Daoy (cell line): ENCODE measurements at regions not wholly inside any gene's neighbourhood (a gene's known extent, or its start where the extent isn't known, plus 50 kb on each side); places are given as distances from the start of the nearest gene placed in this dataset.
A peak's percentile ranks its signal among the peaks of the same experiment; 100 is the strongest.

Experiments used
- DNase-seq: peaks from one replicate; pipeline ENCODE4 v3.0.0-alpha.2; 2015; ENCODE audit warnings: low read depth

DNA sequence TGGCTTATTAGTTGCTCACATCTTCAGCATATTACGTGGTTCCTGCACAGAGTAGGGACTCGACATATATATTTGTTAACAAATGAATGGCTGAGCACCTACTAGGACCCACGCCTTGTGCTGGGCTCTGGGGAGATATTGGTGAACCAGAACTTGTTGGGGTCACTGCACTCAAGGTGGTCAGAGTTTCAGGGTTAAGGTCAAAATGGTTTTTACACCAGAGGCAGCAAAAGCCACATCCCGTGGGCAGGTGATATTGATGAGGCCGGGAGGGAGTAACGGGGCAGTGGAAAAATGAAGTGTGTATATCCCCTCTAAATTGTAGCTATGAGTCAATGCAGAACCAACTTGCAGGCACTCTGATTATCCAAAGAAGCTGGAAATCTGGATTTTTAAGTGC lies 136.5 kb upstream of the KLF4 start:
- no peak for DNase-seq

DNA sequence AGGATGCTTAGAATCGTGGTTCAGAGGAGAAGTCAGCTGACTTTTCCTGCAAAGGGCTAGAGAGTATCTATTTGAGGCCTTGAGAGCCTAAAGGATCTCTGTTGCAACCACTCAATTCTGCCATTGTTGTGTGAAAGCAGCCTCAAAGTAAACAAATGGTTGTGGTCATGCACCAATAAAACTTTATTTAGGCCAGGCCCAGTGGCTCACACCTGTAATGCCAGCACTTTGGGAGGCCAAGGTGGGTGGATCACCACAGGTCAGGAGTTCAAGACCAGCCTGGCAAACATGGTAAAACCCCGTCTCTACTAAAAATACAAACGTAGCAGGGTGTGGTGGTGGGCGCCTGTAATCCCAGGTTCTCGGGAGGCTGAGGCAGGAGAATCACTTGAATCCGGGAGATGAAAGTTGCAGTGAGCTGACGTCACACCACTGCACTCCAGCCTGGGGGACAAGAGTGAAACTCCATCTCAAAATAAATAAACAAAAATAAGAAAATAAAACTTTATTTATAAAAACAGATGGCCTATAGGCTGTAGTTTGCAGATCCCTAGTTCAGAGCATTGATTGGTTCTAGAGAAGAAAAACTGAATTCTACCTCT lies 135.9 kb upstream of the KLF4 start:
- no peak for DNase-seq

DNA sequence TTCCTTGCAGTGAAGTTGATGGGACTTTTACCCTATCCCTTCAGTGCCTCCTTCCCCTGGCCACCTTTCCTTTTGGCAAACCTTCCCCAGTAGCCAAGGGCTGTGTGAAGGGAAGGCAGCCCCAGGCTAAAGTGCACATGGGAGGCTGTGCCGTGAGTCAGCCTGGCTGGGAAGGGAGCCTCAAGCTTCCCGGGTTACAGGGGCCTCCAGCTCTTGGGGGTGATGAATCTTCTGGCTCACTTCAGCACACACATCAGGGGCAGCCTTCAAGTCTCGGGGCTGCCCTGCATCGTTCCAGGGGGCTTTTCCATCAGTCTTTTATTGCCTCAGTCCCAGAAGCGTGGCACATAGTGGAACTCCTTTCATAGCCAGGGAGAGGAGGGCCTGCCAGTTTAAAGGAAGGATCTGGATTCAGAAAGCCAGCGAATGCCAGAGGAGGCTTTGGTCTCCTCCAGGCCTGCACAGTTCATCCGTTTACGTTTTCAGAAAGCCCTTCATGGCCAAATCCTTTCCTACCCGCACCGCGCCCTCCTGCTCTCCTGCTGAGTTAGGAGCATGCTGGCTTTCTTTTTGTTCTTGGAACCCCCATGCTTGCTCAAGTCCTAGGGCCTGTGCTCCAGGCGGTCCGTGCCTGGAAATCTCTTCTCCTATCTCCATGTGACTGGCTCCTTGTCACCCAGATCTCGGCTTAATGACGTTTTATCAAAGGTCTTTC lies 134.8 kb upstream of the KLF4 start:
- DNase-seq: peak; percentile 84

DNA sequence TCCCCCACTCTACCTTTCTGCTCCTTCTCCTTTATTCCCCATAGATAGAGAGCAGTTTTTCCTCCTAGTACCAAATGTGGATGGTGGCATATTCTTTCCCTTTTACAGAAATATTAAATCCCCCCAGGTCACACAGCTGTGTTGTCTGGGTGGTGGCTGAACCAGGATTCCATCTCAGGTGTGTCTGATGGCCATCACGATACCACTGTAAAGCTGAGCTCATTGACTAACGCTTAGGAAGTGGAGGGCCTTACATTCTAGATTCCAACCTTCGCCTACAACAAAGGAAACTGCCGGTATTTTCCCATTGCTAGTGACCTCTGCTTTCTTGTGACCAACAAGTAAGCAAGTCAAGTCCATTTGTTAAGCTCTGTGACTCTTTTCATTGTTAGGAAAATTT lies 131.9 kb upstream of the KLF4 start:
- no peak for DNase-seq

DNA sequence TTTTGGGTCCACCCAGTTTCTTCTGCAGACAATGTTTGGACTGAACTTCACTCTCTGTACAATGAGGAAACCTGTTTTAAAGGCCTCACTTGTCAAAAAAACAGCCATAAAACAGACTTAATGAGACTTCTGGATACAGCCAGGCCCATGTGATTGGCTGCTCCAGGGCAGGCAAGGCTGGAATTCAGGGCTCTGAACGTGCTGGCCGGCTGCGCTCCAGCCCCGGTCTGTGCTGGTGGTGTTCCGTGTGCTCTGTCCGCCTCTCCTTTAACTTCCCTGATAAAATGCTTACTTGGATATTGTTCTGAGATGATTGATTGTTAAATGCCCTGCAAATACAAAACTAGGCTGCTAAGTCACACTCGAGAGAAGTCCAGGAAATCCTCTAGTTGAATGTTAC lies 131.2 kb upstream of the KLF4 start:
- DNase-seq: no peak

DNA sequence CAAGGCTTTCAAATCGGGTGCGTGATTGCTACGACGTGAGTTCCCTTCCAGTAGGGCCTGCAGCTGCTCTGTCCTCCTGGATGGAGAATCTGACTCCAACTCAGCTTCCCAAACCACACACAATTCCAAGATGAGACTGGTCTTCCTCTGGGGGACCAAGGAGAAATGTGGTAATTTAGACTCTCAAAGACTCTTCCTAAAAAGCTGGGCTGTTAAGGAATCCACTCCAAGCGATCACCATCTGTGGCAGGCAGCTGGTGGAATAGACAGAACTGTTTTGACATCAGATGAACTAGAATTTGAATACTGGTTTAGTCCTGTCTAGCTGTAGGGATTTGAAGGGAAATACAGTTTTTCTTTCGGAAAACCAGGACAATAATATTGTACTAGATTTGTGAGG lies 130.7 kb upstream of the KLF4 start:
- no peak for DNase-seq

DNA sequence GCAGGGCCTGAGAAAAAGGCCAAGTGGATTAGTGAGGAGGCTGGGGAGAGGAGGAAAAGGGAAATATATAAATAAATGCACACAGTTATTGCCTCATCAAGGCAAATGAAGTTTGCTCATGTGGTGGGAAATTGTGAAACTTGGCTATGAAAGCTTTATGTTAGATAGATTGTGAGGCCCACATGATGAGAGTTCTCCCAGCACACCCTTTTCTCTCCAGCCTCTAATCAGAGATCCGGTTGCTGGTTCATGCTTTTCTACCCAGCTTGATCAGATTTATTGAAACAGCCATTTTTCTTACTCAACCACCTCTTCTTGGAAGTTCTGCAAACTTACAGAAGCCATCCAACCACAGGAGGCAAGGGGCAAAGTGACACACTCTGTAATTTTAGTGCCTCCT lies 125.8 kb upstream of the KLF4 start:
- no peak for DNase-seq

DNA sequence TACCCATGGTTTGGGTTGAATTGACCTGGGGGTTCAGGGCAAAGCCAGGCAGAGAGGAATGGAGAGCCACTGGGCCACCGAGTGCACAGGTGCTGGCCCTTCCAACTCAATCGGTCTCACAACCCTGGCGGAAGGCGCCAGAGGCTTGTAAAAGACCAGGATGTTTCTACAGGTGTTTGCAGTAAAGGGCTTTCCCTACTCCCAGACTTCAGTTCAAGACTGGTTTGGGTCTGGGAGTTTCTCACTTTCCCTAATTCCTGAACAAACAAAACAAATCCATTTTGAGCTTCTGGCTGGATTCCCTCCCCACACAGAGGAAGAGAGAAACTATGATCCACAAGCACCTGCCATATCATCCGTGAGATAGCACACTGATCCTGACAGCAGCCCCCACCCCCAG lies 125.2 kb upstream of the KLF4 start:
- DNase-seq: no peak

DNA sequence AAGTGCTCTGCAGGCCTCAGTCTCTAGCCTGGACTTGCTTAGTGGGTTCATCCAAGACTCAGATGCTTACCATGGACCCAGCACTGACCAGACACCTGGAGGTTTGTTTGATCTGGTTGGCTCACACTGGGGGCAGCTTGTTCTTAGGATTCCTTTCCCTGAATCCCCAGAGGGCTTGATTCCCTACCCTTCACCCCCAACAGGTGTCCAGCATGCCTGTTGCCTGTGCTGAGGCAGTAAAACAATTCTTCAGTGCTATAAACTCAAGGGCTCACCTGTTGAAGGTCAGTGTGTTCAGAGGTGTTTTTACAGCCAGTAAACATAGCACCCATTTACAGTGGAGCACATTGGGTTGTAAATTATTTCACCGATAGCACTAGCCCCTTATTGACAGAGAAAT lies 123.8 kb upstream of the KLF4 start:
- no peak for DNase-seq

DNA sequence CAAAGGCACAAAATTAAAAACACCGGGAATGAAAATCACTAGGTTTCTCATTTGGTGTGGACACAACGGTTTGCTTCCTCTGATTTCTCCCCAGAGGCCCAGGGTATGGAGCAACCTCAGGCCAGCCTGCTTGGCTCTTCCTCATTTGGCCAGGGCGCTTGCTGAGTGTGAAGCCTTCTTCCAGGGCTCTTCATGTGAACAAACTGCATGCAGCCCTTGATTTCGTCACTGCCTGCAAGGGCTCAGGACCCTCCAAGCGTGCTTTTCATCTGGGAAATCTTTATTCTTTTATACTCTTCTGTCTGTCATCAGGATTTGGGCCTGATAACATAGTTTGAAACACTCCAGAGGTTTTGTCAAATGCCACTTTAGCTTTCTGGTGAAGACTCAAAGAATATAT lies 122.6 kb upstream of the KLF4 start:
- DNase-seq: no peak

DNA sequence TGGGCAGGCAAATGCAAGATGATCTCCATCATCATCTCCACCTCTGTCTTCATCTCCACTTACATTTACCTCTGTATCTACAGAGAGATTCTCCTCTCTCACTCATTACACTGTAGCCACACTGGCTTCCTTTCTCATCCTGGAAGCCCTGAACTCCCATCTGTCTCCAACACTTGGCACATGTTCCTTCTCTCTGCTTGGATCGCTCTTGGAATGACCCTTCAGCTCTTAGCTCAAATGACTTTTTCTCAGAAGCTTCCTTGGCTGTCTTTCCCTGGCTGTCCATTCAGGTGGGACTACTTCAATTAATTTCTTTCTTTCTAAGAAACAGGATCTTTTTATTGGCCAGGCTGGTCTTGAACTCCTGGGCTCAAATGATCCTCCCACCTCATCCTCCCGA lies 120.0 kb upstream of the KLF4 start:
- no peak for DNase-seq

DNA sequence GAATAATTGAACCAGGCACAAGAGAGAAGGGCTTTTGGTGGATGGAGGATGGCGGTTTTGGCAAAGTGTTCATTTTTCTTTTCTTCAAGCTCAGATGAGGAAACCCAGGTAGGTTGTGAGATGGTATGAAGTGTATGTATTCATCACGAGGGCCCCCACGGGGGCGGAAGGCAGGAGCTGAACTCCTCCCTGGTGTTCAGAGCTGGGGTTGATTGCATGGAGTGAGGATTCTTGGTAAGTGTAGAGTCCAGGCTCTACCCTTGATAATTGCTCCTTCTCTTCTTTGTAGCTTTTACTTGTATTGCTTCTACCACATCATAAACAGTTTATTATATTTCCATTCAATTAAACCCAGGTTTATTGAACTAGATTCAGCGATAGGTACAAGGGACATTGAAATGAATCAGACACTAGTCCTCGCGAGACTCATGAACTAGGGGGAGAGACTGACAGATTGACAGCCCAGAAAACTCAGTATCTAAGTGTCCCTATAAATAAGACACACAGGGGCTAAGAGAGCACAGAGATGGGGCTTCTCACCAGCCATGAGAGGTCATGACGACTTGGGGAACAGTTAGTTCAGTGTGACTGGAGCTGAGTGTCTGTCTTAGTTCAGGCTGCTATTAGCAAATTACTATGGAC lies 116.7 kb upstream of the KLF4 start:
- DNase-seq: no peak

DNA sequence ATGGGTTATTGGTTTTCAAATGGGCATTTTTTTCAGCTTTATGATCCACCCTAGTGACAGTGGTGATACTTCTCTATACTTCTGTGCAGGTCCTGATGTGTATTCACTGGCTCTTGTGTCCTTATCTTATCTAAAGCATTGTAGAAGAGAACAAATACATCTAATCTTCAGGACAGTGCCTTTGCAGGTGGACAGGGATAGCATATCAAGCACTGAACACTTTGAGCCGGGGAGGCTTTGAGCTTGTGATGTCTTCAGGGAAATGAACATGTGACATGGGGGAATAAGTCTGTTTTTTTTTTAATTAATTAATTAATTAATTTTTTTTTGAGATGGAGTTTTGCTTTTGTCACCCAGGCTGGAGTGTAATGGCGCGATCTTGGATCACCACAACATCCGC lies 115.5 kb upstream of the KLF4 start:
- DNase-seq: no peak

DNA sequence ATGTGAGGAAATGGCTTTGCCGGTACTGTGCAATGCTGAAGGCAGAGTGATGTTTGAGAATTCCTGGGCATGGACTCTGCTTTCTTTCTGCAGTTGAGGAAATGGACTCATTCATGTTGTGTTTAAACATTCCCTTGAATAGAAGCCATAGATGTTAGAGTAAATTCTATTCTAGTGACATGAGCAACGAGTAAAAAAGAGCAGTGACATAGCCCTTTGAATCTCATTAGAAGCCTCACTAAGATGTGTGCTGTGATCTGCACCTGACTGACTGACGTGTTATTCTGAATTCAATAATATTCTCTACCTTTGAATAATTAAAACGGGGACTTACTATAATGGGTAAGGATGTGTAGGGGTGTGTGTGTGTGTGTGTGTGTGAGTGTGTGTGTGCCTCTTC lies 113.7 kb upstream of the KLF4 start:
- no peak for DNase-seq

DNA sequence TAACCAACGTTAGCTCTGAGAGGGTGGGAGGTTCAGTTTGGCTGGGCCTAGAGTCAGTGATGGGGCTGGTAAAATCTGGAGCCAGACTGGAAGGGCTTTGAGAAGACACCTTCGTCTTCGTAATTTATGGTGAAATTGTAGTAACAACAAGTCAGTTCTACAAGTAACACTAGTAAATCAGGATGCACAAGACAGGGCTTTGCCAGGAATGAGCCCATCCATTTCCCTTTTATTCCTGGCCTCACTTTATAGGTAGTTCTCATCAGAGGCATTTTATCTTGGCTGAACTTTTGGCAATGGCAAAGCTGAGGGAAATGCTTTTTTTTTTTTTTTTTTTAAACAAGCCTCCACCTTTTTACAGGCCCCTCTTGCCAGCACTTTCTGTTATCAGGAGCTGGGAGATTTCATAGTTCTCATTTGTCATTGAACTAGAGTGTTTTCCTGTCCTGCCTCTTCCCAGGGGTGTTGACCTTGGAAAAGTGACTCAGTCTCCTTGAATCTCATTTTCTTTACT lies 110.5 kb upstream of the KLF4 start:
- DNase-seq: peak; percentile 57

DNA sequence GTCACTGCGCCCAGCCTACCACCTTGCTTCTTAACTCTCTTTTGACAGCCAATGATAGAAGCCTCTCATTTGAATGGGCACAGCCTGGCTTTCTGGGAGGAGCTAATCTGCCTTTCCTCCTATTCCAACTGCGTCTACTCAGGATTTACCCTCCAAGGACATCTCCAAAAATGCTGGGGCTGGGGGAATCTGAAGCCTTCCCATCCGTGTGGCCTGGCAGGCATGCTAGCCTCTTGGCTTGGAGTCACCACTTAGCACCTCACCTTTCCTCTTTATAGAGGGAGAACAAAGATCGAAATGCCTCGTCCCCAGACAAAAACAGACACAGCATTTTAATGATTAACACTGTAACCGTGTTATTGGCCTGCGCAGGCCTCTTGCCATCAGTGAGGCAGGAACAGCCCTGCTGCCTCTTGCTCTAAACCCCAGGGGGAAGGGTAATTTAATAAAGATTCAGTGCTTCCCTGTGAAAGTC lies 108.2 kb upstream of the KLF4 start:
- no peak for DNase-seq

DNA sequence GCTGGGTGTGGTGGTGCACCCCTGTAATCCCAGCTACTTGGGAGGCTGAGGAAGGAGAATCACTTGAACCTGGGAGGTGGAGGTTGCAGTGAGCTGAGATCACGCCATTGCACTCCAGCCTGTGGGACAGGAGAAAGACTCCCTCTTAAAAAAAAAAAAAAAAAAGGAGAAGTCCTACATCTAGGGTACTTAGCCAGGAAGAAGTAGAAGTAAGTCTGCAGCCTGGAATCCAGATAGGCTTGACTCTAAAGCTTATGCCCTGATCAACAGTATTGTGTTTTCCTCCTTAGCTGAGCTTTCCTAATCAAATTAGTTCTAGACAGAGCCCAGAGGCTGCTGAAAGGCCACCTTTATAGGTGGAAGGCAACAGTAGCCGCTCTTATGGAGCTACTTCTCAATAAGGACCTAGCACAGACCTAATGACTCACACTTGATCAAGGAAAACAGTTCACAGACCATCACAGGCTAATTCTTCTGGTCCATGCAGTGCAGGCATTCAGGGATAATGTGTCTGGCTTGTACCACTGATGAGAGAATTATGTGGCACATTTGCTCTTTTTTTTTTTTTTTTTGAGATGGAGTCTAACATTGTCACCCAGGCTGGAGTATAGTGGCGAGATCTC lies 105.5 kb upstream of the KLF4 start:
- no peak for DNase-seq

DNA sequence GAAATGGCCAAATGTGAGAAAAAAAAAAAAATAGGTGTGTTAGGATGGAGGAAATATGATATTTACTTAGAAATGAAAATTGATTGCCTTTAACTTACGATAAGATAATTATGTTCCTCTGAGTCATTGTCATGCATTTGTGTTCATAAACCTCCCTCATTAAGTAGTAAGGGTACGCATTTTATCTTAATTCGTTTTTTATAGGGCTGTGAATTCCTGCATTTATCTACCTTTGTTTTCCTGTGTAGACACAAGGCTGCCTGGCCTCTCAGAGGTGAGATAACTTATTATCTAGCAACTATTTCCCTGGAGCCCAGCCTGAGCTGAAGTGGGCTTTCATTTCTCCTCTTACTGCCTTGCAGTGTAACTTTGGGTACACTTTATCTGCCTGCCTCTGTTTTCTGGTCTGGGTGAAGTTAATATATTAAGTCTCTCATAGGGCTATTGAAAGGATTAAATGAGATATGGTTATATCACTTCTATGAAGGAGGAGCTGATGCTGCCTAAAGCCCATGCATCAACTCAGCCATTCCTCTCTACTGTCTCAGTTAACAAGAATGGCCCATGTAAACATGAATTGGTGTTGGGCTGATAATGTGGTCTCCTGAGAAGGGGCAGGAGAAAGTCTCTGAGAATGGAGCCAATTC lies 103.8 kb upstream of the KLF4 start:
- no peak for DNase-seq

DNA sequence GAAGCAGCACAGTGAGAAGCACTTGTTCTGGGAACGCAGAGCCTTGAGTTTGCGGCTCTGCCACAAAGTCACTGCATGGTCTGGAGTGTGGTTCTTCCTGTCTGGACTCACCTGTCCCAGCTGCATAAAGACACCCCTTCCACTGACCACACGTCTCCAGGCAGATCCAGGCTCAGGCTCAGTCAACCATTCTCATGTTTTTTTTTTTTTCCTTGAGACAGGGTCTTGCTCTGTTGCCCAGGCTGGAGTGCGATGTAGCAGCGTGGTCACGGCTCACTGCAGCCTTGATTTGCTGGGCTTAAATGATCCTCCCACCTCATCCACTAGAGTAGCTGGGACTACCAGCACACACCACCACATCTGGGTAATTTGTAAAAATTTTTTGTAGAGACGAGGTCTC lies 102.9 kb upstream of the KLF4 start:
- no peak for DNase-seq

DNA sequence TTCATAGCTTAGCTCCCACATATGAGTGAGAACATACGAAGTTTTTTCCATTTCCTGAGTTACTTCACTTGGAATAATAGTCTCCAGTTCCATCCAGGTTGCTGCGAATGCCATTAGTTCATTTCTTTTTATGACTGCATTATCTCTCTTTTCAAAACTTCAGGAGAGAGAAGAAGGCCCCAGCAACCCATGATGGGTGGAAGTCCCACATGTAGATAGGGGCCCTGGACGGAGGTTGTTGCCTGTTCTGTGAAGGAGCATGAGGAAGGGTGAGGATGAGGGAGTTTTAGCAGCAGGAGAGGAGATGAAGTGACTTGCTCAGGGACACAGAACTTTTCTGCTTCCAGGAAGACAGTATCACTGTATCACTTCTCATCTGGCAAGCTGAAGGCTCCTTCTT lies 102.2 kb upstream of the KLF4 start:
- DNase-seq: no peak

DNA sequence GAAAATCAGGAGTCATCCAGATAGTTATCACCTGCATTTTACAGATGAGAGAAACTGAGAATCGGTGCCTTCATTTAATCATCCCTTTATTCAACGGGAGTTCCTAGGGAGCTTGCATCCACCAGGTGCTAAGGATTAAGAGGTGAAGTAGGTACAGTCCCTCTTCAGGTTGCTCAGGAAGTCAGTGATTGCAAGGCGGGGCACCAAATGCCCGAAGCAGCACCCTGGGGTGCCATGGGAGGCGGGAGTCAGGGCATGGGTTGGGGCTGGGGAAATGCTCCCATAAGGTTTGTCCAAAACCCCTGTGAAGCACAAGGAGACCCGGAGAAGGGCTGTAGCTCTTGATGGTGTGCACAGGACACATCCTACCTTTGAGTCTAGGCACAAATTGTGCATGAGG lies 98.8 kb upstream of the KLF4 start:
- DNase-seq: no peak
